Omental fat pad (tissue), 3 donors: ENCODE measurements at regions not wholly inside any gene's neighbourhood (a gene's known extent, or its start where the extent isn't known, plus 50 kb on each side); places are given as distances from the start of the nearest gene placed in this dataset.

Experiments
- ATAC-seq: fragments of 150-250 bp; one replicate; pipeline ENCODE4 v1.9.1; 2016; ENCODE audit warnings: mild to moderate bottlenecking, moderate library complexity; ENCODE audit not compliant: low FRiP score
- DNase-seq: peaks from one replicate; pipeline ENCODE4 v3.0.0-alpha.2; 2019; ENCODE audit warnings: low spot score
- CTCF ChIP-seq, 3 donors: fragments of 450-650 bp; IDR thresholded peaks; one replicate each; pipeline ENCODE4 v1.5.1; 2016 to 2017; ENCODE audit warnings: antibody characterized with exemption in 3 of 3, mild to moderate bottlenecking in 3 of 3, moderate library complexity in 2 of 3

GRCh38 chr5:63554191-63554590 lies 408.1 kb downstream of the HTR1A start:
- DNase-seq = no peak
- no peak for ATAC-seq
- no peak for TF ChIP-seq CTCF (IDR thresholded peaks at IDR 0.05)

GRCh38 chr5:63553073-63553472 lies 409.2 kb downstream of the HTR1A start:
- DNase-seq (no peak), ATAC-seq (no peak)
- no peak for TF ChIP-seq CTCF (IDR thresholded peaks at IDR 0.05)

- ATAC-seq (no peak), DNase-seq (no peak)
- no peak for TF ChIP-seq CTCF (IDR thresholded peaks at IDR 0.05)
Observed at GRCh38 chr5:63535840-63536602, 426.2 kb downstream of the HTR1A start.

- ATAC-seq (no peak), DNase-seq (no peak)
- TF ChIP-seq CTCF (IDR thresholded peaks at IDR 0.05) = no peak
Observed at GRCh38 chr5:63524281-63524680, 438.0 kb downstream of the HTR1A start.

GRCh38 chr5:63516006-63516405 lies 446.2 kb downstream of the HTR1A start:
- no peak for TF ChIP-seq CTCF (IDR thresholded peaks at IDR 0.05)
- no peak for DNase-seq
- ATAC-seq = no peak

- ATAC-seq = no peak
- TF ChIP-seq CTCF (IDR thresholded peaks at IDR 0.05) = no peak
- no peak for DNase-seq
Observed at GRCh38 chr5:63500242-63500641, 462.0 kb downstream of the HTR1A start.

GRCh38 chr5:63495225-63495624 lies 467.0 kb downstream of the HTR1A start:
- DNase-seq = no peak
- no peak for TF ChIP-seq CTCF (IDR thresholded peaks at IDR 0.05)
- no peak for ATAC-seq
